Right lobe of liver (tissue), 6 donors: ENCODE measurements at regions not wholly inside any gene's neighbourhood (a gene's known extent, or its start where the extent isn't known, plus 50 kb on each side); places are given as distances from the start of the nearest gene placed in this dataset.

Experiments used
- ATAC-seq, 4 donors: fragments of 200-7000 bp; cut with Tn5 transposase; one replicate each; pipeline ENCODE4 v1.9.1; 2020; ENCODE audit warnings: mild to moderate bottlenecking in 4 of 4, moderate library complexity in 4 of 4
- DNase-seq, 3 donors: peaks; one replicate each; pipeline ENCODE4 v3.0.0-alpha.2; 2020
- H3K27ac ChIP-seq, 3 donors: fragments of 200-600 bp; one replicate each; pipeline ENCODE4 v1.8.0; 2022
- H3K27me3 ChIP-seq, 2 donors: fragments of 200-600 bp; one replicate each; pipeline ENCODE4 v1.8.0; 2022
- H3K36me3 ChIP-seq, 4 donors: fragments of 200-600 bp; sonication (generic) in 1 of 4; one replicate each; pipeline versions ENCODE4 v1.5.1 to v1.8.0; 2017 to 2022; ENCODE audit warnings: control low read depth in 1 of 4
- H3K4me1 ChIP-seq, 4 donors: fragments of 200-600 bp; sonication (generic) in 1 of 4; one replicate each; pipeline versions ENCODE4 v1.5.1 to v1.8.0; 2017 to 2022; ENCODE audit warnings: control low read depth in 1 of 4
- H3K4me3 ChIP-seq, 3 donors: fragments of 200-600 bp; one replicate each; pipeline ENCODE4 v1.8.0; 2022
- H3K9me3 ChIP-seq, 4 donors: fragments of 200-600 bp; sonication (generic) in 1 of 4; one replicate each; pipeline versions ENCODE4 v1.5.1 to v1.8.0; 2017 to 2022; ENCODE audit warnings: control low read depth in 1 of 4
- CTCF ChIP-seq, 4 donors: fragments of 200-600 bp in 3 of 4; fragments of 450-650 bp in 1 of 4; IDR thresholded peaks; one replicate each; pipeline versions ENCODE4 v1.5.1 to v1.8.0; 2016 to 2022; ENCODE audit warnings: antibody characterized with exemption in 4 of 4, mild to moderate bottlenecking in 2 of 4
- POLR2A ChIP-seq: fragments of 450-650 bp; IDR thresholded peaks from one replicate; pipeline ENCODE4 v1.6.1; 2017; ENCODE audit warnings: antibody characterized with exemption, mild to moderate bottlenecking
- WGBS: methylation state at CpG from one replicate; pipeline ENCODE4 v1.1.6; 2018; ENCODE audit warnings: low coverage, low lambda C conversion rate; ENCODE audit not compliant: insufficient coverage; ENCODE audit errors: missing lambda C conversion rate; 5-methylcytosine and 5-hydroxymethylcytosine counted together
- intact Hi-C, 2 donors: fragments of 100-400 bp; cut with DNase I; formaldehyde crosslinking; loops; one replicate each; pipeline versions ENCODE4 v1.11.2 to v1.14.1; 2022
- donor health status: DM: no; HTN: yes; CAD: no.
- donor health status: DM: no; HTN: no; CAD: no.
- donor health status: DM: no; HTN: no; CAD: no.
- donor health status: DM: no; HTN: yes; CAD: no.
- donor health status: DM: no; HTN: yes; CAD: no.

- no peak for DNase-seq
- Histone ChIP-seq H3K27me3 (no peaks in the 10 kb centered on the region), H3K4me1 (no peaks in the 10 kb centered on the region), H3K4me3 (no peak overlapping the region), H3K9me3 (no peaks in the 10 kb centered on the region), H3K36me3 (no peaks in the 10 kb centered on the region), H3K27ac (no peak overlapping the region)
- no peak for TF ChIP-seq CTCF (IDR thresholded peaks at IDR 0.05)
- TF ChIP-seq POLR2A: no peak
- no peak for ATAC-seq
- intact Hi-C loops: no loop called here
- WGBS: 31% methylated on average over 2 of the region's 2 CpGs
Observed at GRCh38 chr3:17985658-17986347, 243.4 kb upstream of the TBC1D5 start.

- intact Hi-C loops: no loop called here
- Histone ChIP-seq H3K36me3 (no peaks in the 10 kb centered on the region), H3K4me1 (no peaks in the 10 kb centered on the region), H3K4me3 (no peak overlapping the region), H3K27me3 (no peaks in the 10 kb centered on the region), H3K27ac (no peak overlapping the region), H3K9me3 (no peaks in the 10 kb centered on the region)
- ATAC-seq (no peak), DNase-seq (no peak)
- TF ChIP-seq CTCF (IDR thresholded peaks at IDR 0.05): no peak
- TF ChIP-seq POLR2A: no peak
- 36% methylated on average over 3 of the region's 3 CpGs for WGBS
Observed at GRCh38 chr3:17983106-17983505, 240.7 kb upstream of the TBC1D5 start.

- DNase-seq: no peak
- intact Hi-C loops: no loop called here
- TF ChIP-seq POLR2A (no peak), CTCF (IDR thresholded peaks at IDR 0.05) (no peak)
- H3K9me3 ChIP-seq: no peaks in the 10 kb centered on the region
- no peaks in the 10 kb centered on the region for H3K36me3 ChIP-seq
- H3K27ac ChIP-seq: no peak overlapping the region
- no peaks in the 10 kb centered on the region for H3K4me1 ChIP-seq
- no peak for ATAC-seq
- H3K27me3 ChIP-seq: no peaks in the 10 kb centered on the region
- 60% methylated on average over 3 of the region's 3 CpGs for WGBS
- no peak overlapping the region for H3K4me3 ChIP-seq
Observed at GRCh38 chr3:17982211-17982880, 239.9 kb upstream of the TBC1D5 start.

GRCh38 chr3:17980863-17981262 lies 238.4 kb upstream of the TBC1D5 start:
- WGBS: 58% methylated on average over 2 of the region's 2 CpGs
- TF ChIP-seq CTCF (IDR thresholded peaks at IDR 0.05) (no peak), POLR2A (no peak)

More at GRCh38 chr3:17980863-17981262, 238.4 kb upstream of the TBC1D5 start:
- Histone ChIP-seq H3K27ac (no peak overlapping the region), H3K4me1 (no peaks in the 10 kb centered on the region), H3K4me3 (no peak overlapping the region), H3K27me3 (no peaks in the 10 kb centered on the region), H3K9me3 (no peaks in the 10 kb centered on the region), H3K36me3 (no peaks in the 10 kb centered on the region)
- DNase-seq: no peak
- intact Hi-C loops: no loop called here
- no peak for ATAC-seq
